ENCODE measurements at regions not wholly inside any gene's neighbourhood (a gene's known extent, or its start where the extent isn't known, plus 50 kb on each side); places are given as distances from the start of the nearest gene placed in this dataset.

- Histone ChIP-seq H3K9me3 (ENCODE audit: insufficient read depth, low read depth) (no peaks in the 10 kb centered on the region), H3K4me3 (no peak overlapping the region), H4K20me1 (ENCODE audit: insufficient read depth) (no peaks in the 10 kb centered on the region), H2AFZ (no peak overlapping the region), H3K27ac (no peak overlapping the region), H3K4me1 (replicated peaks; ENCODE audit: insufficient read depth) (no peaks in the 10 kb centered on the region), H3K36me3 (ENCODE audit: low read depth) (no peaks in the 10 kb centered on the region), H3K27me3 (ENCODE audit: insufficient read depth, low read depth) (peaks cover 100% of the 10 kb centered on the region), H3F3A (ENCODE audit: insufficient read depth, low read depth) (no peaks in the 10 kb centered on the region), H3K9me2 (ENCODE audit: insufficient read depth) (no peaks in the 10 kb centered on the region), H3K79me2 (ENCODE audit: low read depth) (no peaks in the 10 kb centered on the region), H3K4me2 (no peak overlapping the region)
- intact Hi-C loops (cut with micrococcal nuclease; ENCODE audit: unreplicated experiment): no loop called here
- ChIA-PET POLR2A (ENCODE audit: unreplicated experiment) (no interaction called here), CTCF (no interaction called here)
- DNase-seq: no peak
- BruUV-seq (replicated peaks): no TSS peak
- TF ChIP-seq EZH2 (IDR thresholded peaks at IDR 0.05; ENCODE audit: low read depth) (no peak), CTCF (conservative IDR thresholded peaks at IDR 0.05) (no peak)
Measured at GRCh38 chr12:34300376-34301250, 278.3 kb downstream of the ALG10 start.

GRCh38 chr12:34301251-34302130, 279.2 kb downstream of the ALG10 start:
- intact Hi-C loops (cut with micrococcal nuclease; ENCODE audit: unreplicated experiment): no loop called here
- H3K9me3 ChIP-seq (ENCODE audit: insufficient read depth, low read depth): no peaks in the 10 kb centered on the region
- H3K4me3 ChIP-seq: no peak overlapping the region
- H3K79me2 ChIP-seq (ENCODE audit: low read depth): no peaks in the 10 kb centered on the region
- no peak overlapping the region for H3K4me2 ChIP-seq
- ChIA-PET POLR2A (ENCODE audit: unreplicated experiment) (no interaction called here), CTCF (no interaction called here)
- no TSS peak for BruUV-seq (replicated peaks)
- H4K20me1 ChIP-seq (ENCODE audit: insufficient read depth): no peaks in the 10 kb centered on the region
- no peak overlapping the region for H3K27ac ChIP-seq
- DNase-seq: no peak
- no peak overlapping the region for H2AFZ ChIP-seq
- no peaks in the 10 kb centered on the region for H3F3A ChIP-seq (ENCODE audit: insufficient read depth, low read depth)
- no peaks in the 10 kb centered on the region for H3K4me1 ChIP-seq (replicated peaks; ENCODE audit: insufficient read depth)
- TF ChIP-seq CTCF (conservative IDR thresholded peaks at IDR 0.05) (no peak), EZH2 (IDR thresholded peaks at IDR 0.05; ENCODE audit: low read depth) (no peak)
- H3K27me3 ChIP-seq (ENCODE audit: insufficient read depth, low read depth): peaks cover 100% of the 10 kb centered on the region
- H3K36me3 ChIP-seq (ENCODE audit: low read depth): no peaks in the 10 kb centered on the region
- H3K9me2 ChIP-seq (ENCODE audit: insufficient read depth): no peaks in the 10 kb centered on the region

GRCh38 chr12:34302131-34302885, 280.0 kb downstream of the ALG10 start:
- no TSS peak for BruUV-seq (replicated peaks)
- TF ChIP-seq EZH2 (IDR thresholded peaks at IDR 0.05; ENCODE audit: low read depth) (no peak), CTCF (conservative IDR thresholded peaks at IDR 0.05) (no peak)
- no peak overlapping the region for H3K27ac ChIP-seq

More at GRCh38 chr12:34302131-34302885, 280.0 kb downstream of the ALG10 start:
- Histone ChIP-seq H4K20me1 (ENCODE audit: insufficient read depth) (no peaks in the 10 kb centered on the region), H3K27me3 (ENCODE audit: insufficient read depth, low read depth) (peaks cover 100% of the 10 kb centered on the region), H3K4me1 (replicated peaks; ENCODE audit: insufficient read depth) (no peaks in the 10 kb centered on the region), H3K9me3 (ENCODE audit: insufficient read depth, low read depth) (no peaks in the 10 kb centered on the region), H3K79me2 (ENCODE audit: low read depth) (no peaks in the 10 kb centered on the region), H3K9me2 (ENCODE audit: insufficient read depth) (no peaks in the 10 kb centered on the region), H3F3A (ENCODE audit: insufficient read depth, low read depth) (no peaks in the 10 kb centered on the region), H3K4me3 (no peak overlapping the region), H3K4me2 (no peak overlapping the region), H2AFZ (no peak overlapping the region), H3K36me3 (ENCODE audit: low read depth) (no peaks in the 10 kb centered on the region)
- POLR2A ChIA-PET (ENCODE audit: unreplicated experiment): no interaction called here
- DNase-seq: no peak
- CTCF ChIA-PET: no interaction called here
- intact Hi-C loops (cut with micrococcal nuclease; ENCODE audit: unreplicated experiment): no loop called here
